ENCODE measurements at regions not wholly inside any gene's neighbourhood (a gene's known extent, or its start where the extent isn't known, plus 50 kb on each side); places are given as distances from the start of the nearest gene placed in this dataset.

DNA sequence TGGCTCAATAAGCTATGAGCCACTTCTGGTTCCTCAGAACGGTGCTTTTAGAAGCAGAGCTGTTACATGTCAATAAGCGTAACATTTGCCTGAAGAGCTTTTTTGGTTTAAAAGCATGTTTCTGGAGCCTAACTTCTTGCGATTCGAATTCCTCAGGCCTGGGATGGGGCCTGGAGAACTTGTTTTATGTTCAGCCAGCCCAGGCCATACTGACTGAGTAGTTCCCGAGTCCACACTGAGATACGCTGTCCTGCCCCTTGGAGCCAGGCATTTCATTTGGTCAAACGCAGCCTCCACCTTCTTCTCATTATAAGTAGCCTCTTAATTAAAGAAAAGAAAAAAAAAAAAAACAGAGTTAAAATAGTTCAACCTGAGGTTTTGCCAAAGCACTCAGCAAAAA is 260.6 kb upstream of the ANKRD55 start:
- H3K4me1 ChIP-seq = peaks cover 11% of the 10 kb centered on the region
- TF ChIP-seq POLR2A (IDR thresholded peaks at IDR 0.05) = no peak
- TF ChIP-seq, protein P1, sequence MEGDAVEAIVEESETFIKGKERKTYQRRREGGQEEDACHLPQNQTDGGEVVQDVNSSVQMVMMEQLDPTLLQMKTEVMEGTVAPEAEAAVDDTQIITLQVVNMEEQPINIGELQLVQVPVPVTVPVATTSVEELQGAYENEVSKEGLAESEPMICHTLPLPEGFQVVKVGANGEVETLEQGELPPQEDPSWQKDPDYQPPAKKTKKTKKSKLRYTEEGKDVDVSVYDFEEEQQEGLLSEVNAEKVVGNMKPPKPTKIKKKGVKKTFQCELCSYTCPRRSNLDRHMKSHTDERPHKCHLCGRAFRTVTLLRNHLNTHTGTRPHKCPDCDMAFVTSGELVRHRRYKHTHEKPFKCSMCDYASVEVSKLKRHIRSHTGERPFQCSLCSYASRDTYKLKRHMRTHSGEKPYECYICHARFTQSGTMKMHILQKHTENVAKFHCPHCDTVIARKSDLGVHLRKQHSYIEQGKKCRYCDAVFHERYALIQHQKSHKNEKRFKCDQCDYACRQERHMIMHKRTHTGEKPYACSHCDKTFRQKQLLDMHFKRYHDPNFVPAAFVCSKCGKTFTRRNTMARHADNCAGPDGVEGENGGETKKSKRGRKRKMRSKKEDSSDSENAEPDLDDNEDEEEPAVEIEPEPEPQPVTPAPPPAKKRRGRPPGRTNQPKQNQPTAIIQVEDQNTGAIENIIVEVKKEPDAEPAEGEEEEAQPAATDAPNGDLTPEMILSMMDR (IDR thresholded peaks at IDR 0.05) = no peak
- 67 to 74% methylated on average over 7 of the region's 7 CpGs for WGBS, 2 donors
- no peaks in the 10 kb centered on the region for H3K9me3 ChIP-seq
- intact Hi-C loops (cut with DNase I; ENCODE audit: low total_unique reads) = no loop called here
- no peak for DNase-seq
- no peaks in the 10 kb centered on the region for H3K27me3 ChIP-seq
- H3K27ac ChIP-seq = peak overlapping the region in 1 of 2 donors; percentile 7
- H3K4me3 ChIP-seq = no peak overlapping the region
- no peaks in the 10 kb centered on the region for H3K36me3 ChIP-seq (ENCODE audit: low read depth, missing control alignments)

DNA sequence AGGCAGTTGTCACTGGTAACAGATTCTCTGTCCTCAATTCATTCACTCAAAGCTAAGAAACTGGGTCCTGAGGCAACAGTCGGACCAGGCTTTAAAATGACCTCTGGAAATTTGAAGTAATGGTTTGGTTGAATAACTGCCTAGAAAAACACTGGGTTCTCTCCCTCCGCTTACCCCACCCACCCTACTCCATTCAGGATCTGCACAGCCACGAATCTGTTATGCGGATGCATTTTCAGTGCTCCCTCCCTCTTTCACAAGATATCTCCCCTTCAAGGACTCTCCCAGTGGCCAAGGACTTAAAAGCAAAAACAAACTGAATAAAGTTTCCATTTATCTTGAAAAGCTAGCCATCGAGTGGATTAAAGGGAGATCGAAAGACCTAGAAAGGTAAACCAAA is 260.2 kb upstream of the ANKRD55 start:
- no peak for DNase-seq
- Histone ChIP-seq H3K4me3 (no peak overlapping the region), H3K36me3 (ENCODE audit: low read depth, missing control alignments) (no peaks in the 10 kb centered on the region), H3K9me3 (no peaks in the 10 kb centered on the region), H3K27me3 (no peaks in the 10 kb centered on the region), H3K4me1 (peaks cover 11% of the 10 kb centered on the region), H3K27ac (peak overlapping the region in 1 of 2 donors; percentile 7)
- TF ChIP-seq, protein P1 (IDR thresholded peaks at IDR 0.05) = no peak
- TF ChIP-seq POLR2A (IDR thresholded peaks at IDR 0.05) = no peak
- 31 to 50% methylated on average over 6 of the region's 6 CpGs for whole genome bisulfite sequencing, 2 donors
- intact Hi-C loops (cut with DNase I; ENCODE audit: low total_unique reads) = no loop called here

DNA sequence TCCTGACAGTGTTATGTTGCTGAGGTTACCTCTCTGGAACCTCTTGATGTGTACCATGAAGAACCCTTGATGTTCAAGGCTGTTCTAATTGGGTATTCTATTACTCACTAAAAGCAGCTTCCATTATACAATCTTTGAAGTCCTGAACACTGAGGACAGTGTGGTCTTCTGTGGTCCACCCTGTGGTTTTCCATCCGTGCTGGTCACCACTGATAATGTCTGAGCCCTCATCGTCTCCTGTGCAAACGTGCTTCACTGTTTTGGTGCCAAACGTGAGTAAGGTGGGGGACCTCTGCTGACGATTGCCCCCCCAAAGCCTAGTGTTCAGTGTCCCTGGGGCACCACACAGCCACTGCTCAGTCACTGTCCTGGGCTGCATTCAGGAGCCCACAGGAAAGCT is 259.7 kb upstream of the ANKRD55 start:
- no peak for DNase-seq
- no peak for TF ChIP-seq POLR2A (IDR thresholded peaks at IDR 0.05)
- TF ChIP-seq, protein P1 (IDR thresholded peaks at IDR 0.05) = no peak
- H3K4me3 ChIP-seq = no peak overlapping the region
- 69 to 86% methylated on average over 5 of the region's 5 CpGs for WGBS, 2 donors
- no peaks in the 10 kb centered on the region for H3K36me3 ChIP-seq (ENCODE audit: low read depth, missing control alignments)
- no peaks in the 10 kb centered on the region for H3K27me3 ChIP-seq
- intact Hi-C loops (cut with DNase I; ENCODE audit: low total_unique reads) = no loop called here
- no peaks in the 10 kb centered on the region for H3K9me3 ChIP-seq
- H3K27ac ChIP-seq = no peak overlapping the region
- H3K4me1 ChIP-seq = peaks cover 11% of the 10 kb centered on the region

DNA sequence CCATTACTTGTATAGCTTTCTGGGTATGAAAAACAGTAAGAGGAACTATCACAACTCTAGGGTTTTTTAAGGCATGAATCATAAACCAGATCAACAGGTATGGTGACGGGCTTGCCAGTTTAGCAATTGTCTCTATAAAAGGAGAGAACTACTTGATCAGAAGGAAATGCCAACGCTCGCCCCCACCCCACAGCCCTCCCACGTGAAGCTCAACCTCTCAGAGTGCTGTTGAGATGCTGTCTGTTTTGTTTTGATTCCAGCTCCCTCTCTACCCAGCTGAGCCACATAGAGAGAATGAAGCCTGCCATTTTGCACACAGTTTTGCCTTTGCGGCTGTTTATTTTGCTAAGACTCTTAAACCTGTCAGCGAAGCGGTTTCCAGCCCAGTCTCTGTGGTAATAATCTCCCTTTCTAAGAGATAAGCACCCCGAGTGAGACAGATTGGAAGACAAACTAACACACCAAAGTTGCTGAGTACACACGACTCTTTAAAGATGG is 257.9 kb upstream of the ANKRD55 start:
- Histone ChIP-seq H3K4me3 (no peak overlapping the region), H3K27ac (no peak overlapping the region), H3K9me3 (no peaks in the 10 kb centered on the region), H3K36me3 (ENCODE audit: low read depth, missing control alignments) (no peaks in the 10 kb centered on the region), H3K27me3 (no peaks in the 10 kb centered on the region), H3K4me1 (peaks cover 11% of the 10 kb centered on the region)
- WGBS, 2 donors = 81 to 90% methylated on average over 9 of the region's 9 CpGs
- intact Hi-C loops (cut with DNase I; ENCODE audit: low total_unique reads) = no loop called here
- DNase-seq = no peak
- no peak for TF ChIP-seq POLR2A (IDR thresholded peaks at IDR 0.05)
- TF ChIP-seq, protein P1 (IDR thresholded peaks at IDR 0.05) = no peak

DNA sequence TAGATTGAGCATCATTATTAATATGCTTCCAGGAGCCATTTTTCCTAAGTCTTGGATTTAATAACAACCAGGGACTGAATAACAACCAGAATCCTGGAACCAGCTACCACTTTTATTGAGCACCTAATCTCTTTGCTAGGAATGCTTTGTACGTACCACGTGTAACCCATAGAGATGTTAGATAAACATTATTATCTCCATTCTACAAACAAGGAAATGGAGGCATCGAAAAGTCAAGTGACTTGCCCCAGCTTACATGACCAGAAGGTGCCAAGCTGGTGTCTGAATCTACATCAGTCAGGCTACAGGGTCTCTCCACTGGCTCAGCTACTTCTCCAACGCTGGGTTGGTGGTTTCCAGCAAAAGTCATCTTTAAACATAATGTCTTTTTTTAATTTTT is 256.1 kb upstream of the ANKRD55 start:
- DNase-seq = no peak
- Histone ChIP-seq H3K27ac (no peak overlapping the region), H3K27me3 (no peaks in the 10 kb centered on the region), H3K36me3 (ENCODE audit: low read depth, missing control alignments) (no peaks in the 10 kb centered on the region), H3K9me3 (no peaks in the 10 kb centered on the region), H3K4me3 (no peak overlapping the region), H3K4me1 (peaks cover 11% of the 10 kb centered on the region)
- WGBS, 2 donors = 66 to 81% methylated on average over 4 of the region's 4 CpGs
- TF ChIP-seq POLR2A (IDR thresholded peaks at IDR 0.05) = no peak
- TF ChIP-seq, protein P1 (IDR thresholded peaks at IDR 0.05) = no peak
- intact Hi-C loops (cut with DNase I; ENCODE audit: low total_unique reads) = no loop called here

All from testis (tissue), 2 donors.